KMS-11 (cell line): ENCODE measurements at regions not wholly inside any gene's neighbourhood (a gene's known extent, or its start where the extent isn't known, plus 50 kb on each side); places are given as distances from the start of the nearest gene placed in this dataset.

Experiments
- H2AFZ ChIP-seq: fragments of 200-600 bp; sonication (generic); 2 replicates; pipeline ENCODE4 v1.6.1; 2016; ENCODE audit warnings: antibody characterized with exemption, mixed run types, low read depth
- H3K27ac ChIP-seq: fragments of 200-600 bp; sonication (generic); 2 replicates; pipeline ENCODE4 v1.6.1; 2016; ENCODE audit warnings: mild to moderate bottlenecking, mixed run types
- H3K27me3 ChIP-seq: fragments of 200-600 bp; sonication (generic); 2 replicates; pipeline ENCODE4 v1.6.1; 2017; ENCODE audit warnings: mild to moderate bottlenecking, low read depth, mixed run types, moderate library complexity; ENCODE audit not compliant: insufficient read depth
- H3K36me3 ChIP-seq: fragments of 200-600 bp; sonication (generic); 2 replicates; pipeline ENCODE4 v1.6.1; 2017; ENCODE audit warnings: mild to moderate bottlenecking, mixed run types; ENCODE audit not compliant: insufficient read depth
- H3K4me1 ChIP-seq: fragments of 200-600 bp; sonication (generic); 2 replicates; pipeline ENCODE4 v1.6.1; 2016; ENCODE audit warnings: mild to moderate bottlenecking, low read depth, mixed run types; ENCODE audit not compliant: poor library complexity, severe bottlenecking
- H3K4me2 ChIP-seq: fragments of 200-600 bp; sonication (generic); 2 replicates; pipeline ENCODE4 v1.7.0; 2016; ENCODE audit warnings: mild to moderate bottlenecking, mixed run types
- H3K4me3 ChIP-seq: fragments of 200-600 bp; sonication (generic); IDR thresholded peaks from 2 replicates; pipeline ENCODE4 v1.6.1; 2017; ENCODE audit warnings: low read depth, low read length, mixed read lengths; ENCODE audit not compliant: insufficient read depth
- H3K79me2 ChIP-seq: fragments of 200-600 bp; sonication (generic); 2 replicates; pipeline ENCODE4 v1.6.1; 2016; ENCODE audit warnings: low read depth, mixed run types; ENCODE audit not compliant: insufficient read depth
- H3K9ac ChIP-seq: fragments of 200-600 bp; sonication (generic); 2 replicates; pipeline ENCODE4 v1.6.1; 2016; ENCODE audit warnings: mild to moderate bottlenecking, mixed run types
- H4K20me1 ChIP-seq: fragments of 200-600 bp; sonication (generic); 2 replicates; pipeline ENCODE4 v1.6.1; 2016; ENCODE audit warnings: mild to moderate bottlenecking, mixed run types; ENCODE audit not compliant: insufficient read depth
- CTCF ChIP-seq: fragments of 200-600 bp; sonication (generic); conservative IDR thresholded peaks from 2 replicates; pipeline ENCODE4 v1.6.1; 2017; ENCODE audit warnings: low read depth, mild to moderate bottlenecking, antibody characterized with exemption, low read length, moderate library complexity, mixed read lengths

GRCh38 chr5:121144764-121145163 lies 680.7 kb downstream of the PRR16 start:
- no peak overlapping the region for H3K27ac ChIP-seq

GRCh38 chr5:121151534-121151933 lies 687.4 kb downstream of the PRR16 start:
- TF ChIP-seq CTCF = no peak
- no peaks in the 10 kb centered on the region for H3K36me3 ChIP-seq
- H3K9ac ChIP-seq = no peak overlapping the region
- H3K4me2 ChIP-seq = no peak overlapping the region
- H3K4me1 ChIP-seq = no peaks in the 10 kb centered on the region
- no peak overlapping the region for H3K4me3 ChIP-seq
- H3K27me3 ChIP-seq = no peaks in the 10 kb centered on the region
- H3K79me2 ChIP-seq = no peaks in the 10 kb centered on the region
- no peak overlapping the region for H3K27ac ChIP-seq
- no peaks in the 10 kb centered on the region for H4K20me1 ChIP-seq
- H2AFZ ChIP-seq = no peak overlapping the region

More at GRCh38 chr5:121144764-121145163, 680.7 kb downstream of the PRR16 start:
- no peaks in the 10 kb centered on the region for H3K79me2 ChIP-seq
- no peak overlapping the region for H3K9ac ChIP-seq
- no peak overlapping the region for H3K4me2 ChIP-seq
- H3K27me3 ChIP-seq = no peaks in the 10 kb centered on the region
- TF ChIP-seq CTCF = no peak
- H3K4me3 ChIP-seq = no peak overlapping the region
- no peaks in the 10 kb centered on the region for H4K20me1 ChIP-seq
- H2AFZ ChIP-seq = no peak overlapping the region
- H3K36me3 ChIP-seq = no peaks in the 10 kb centered on the region
- no peaks in the 10 kb centered on the region for H3K4me1 ChIP-seq

- H2AFZ ChIP-seq = no peak overlapping the region
Measured at GRCh38 chr5:121152411-121152810, 688.3 kb downstream of the PRR16 start.

GRCh38 chr5:121156565-121156964 lies 692.5 kb downstream of the PRR16 start:
- H3K4me2 ChIP-seq = no peak overlapping the region
- no peak overlapping the region for H3K9ac ChIP-seq
- no peaks in the 10 kb centered on the region for H3K36me3 ChIP-seq
- H3K4me1 ChIP-seq = no peaks in the 10 kb centered on the region
- no peaks in the 10 kb centered on the region for H4K20me1 ChIP-seq
- H3K27ac ChIP-seq = no peak overlapping the region
- TF ChIP-seq CTCF = no peak
- H3K4me3 ChIP-seq = no peak overlapping the region
- H3K79me2 ChIP-seq = no peaks in the 10 kb centered on the region
- no peak overlapping the region for H2AFZ ChIP-seq
- no peaks in the 10 kb centered on the region for H3K27me3 ChIP-seq

More at GRCh38 chr5:121152411-121152810, 688.3 kb downstream of the PRR16 start:
- Histone ChIP-seq H4K20me1 (no peaks in the 10 kb centered on the region), H3K36me3 (no peaks in the 10 kb centered on the region), H3K4me3 (no peak overlapping the region), H3K79me2 (no peaks in the 10 kb centered on the region), H3K27me3 (no peaks in the 10 kb centered on the region), H3K4me1 (no peaks in the 10 kb centered on the region), H3K9ac (no peak overlapping the region), H3K4me2 (no peak overlapping the region), H3K27ac (no peak overlapping the region)
- TF ChIP-seq CTCF = no peak

GRCh38 chr5:121158451-121158850 lies 693.2 kb upstream of the FTMT start:
- H3K4me3 ChIP-seq = no peak overlapping the region
- H3K4me2 ChIP-seq = no peak overlapping the region
- no peak overlapping the region for H3K9ac ChIP-seq
- no peaks in the 10 kb centered on the region for H4K20me1 ChIP-seq
- no peaks in the 10 kb centered on the region for H3K79me2 ChIP-seq
- no peaks in the 10 kb centered on the region for H3K4me1 ChIP-seq
- TF ChIP-seq CTCF = no peak
- no peaks in the 10 kb centered on the region for H3K27me3 ChIP-seq
- H3K27ac ChIP-seq = no peak overlapping the region
- H3K36me3 ChIP-seq = no peaks in the 10 kb centered on the region
- H2AFZ ChIP-seq = no peak overlapping the region
